Bronchial epithelial cell (primary cell): ENCODE measurements at regions not wholly inside any gene's neighbourhood (a gene's known extent, or its start where the extent isn't known, plus 50 kb on each side); places are given as distances from the start of the nearest gene placed in this dataset.

ENCODE experiments used
- DNase-seq: peaks from one replicate; pipeline ENCODE4 v3.0.0-alpha.2; 2010; ENCODE audit warnings: low read depth
- FAIRE-seq: peaks from 2 replicates; lab custom pipeline; 2011; peaks lifted over from hg19 to GRCh38; lab: Jason Lieb, UNC
- H3K27me3 ChIP-seq: 2 replicates; pipeline ENCODE4 v1.5.1; 2011; ENCODE audit warnings: low read length; ENCODE audit not compliant: control insufficient read depth, insufficient read depth
- H3K36me3 ChIP-seq: 2 replicates; pipeline ENCODE4 v1.5.1; 2011; ENCODE audit warnings: low read length; ENCODE audit not compliant: control insufficient read depth, insufficient read depth
- H3K4me3 ChIP-seq: 2 replicates; pipeline ENCODE4 v1.5.1; 2011; ENCODE audit warnings: mild to moderate bottlenecking, low read depth, low read length, control low read depth
- CTCF ChIP-seq: IDR thresholded peaks from 2 replicates; pipeline ENCODE4 v1.5.1; 2011; ENCODE audit warnings: mild to moderate bottlenecking, moderate library complexity, low read length, control low read depth, inconsistent platforms; ENCODE audit not compliant: insufficient read depth, severe bottlenecking

GRCh38 chr2:3115301-3116042, 262.1 kb downstream of the EIPR1 start:
- TF ChIP-seq CTCF, result no peak
- Histone ChIP-seq H3K27me3 (no peaks in the 10 kb centered on the region), H3K4me3 (no peak overlapping the region), H3K36me3 (no peaks in the 10 kb centered on the region)
- DNase-seq, result no peak
- FAIRE-seq, result no peak

- FAIRE-seq (no peak), DNase-seq (no peak)
- Histone ChIP-seq H3K36me3 (no peaks in the 10 kb centered on the region), H3K27me3 (no peaks in the 10 kb centered on the region), H3K4me3 (no peak overlapping the region)
- TF ChIP-seq CTCF, result no peak
Measured at GRCh38 chr2:3114406-3115185, 263.0 kb downstream of the EIPR1 start.

GRCh38 chr2:3113769-3114168, 263.8 kb downstream of the EIPR1 start:
- no peak overlapping the region for H3K4me3 ChIP-seq
- H3K27me3 ChIP-seq, result no peaks in the 10 kb centered on the region
- no peak for DNase-seq
- TF ChIP-seq CTCF, result no peak
- FAIRE-seq, result no peak
- no peaks in the 10 kb centered on the region for H3K36me3 ChIP-seq

- FAIRE-seq (no peak), DNase-seq (no peak)
- no peak overlapping the region for H3K4me3 ChIP-seq
- no peaks in the 10 kb centered on the region for H3K27me3 ChIP-seq
- H3K36me3 ChIP-seq, result no peaks in the 10 kb centered on the region
- no peak for TF ChIP-seq CTCF
Measured at GRCh38 chr2:3113122-3113521, 264.5 kb downstream of the EIPR1 start.

- Histone ChIP-seq H3K27me3 (no peaks in the 10 kb centered on the region), H3K36me3 (no peaks in the 10 kb centered on the region), H3K4me3 (no peak overlapping the region)
- no peak for TF ChIP-seq CTCF
- no peak for FAIRE-seq
- no peak for DNase-seq
Measured at GRCh38 chr2:3112553-3112952, 265.1 kb downstream of the EIPR1 start.
